KG1 (cell line): ENCODE measurements at regions not wholly inside any gene's neighbourhood (a gene's known extent, or its start where the extent isn't known, plus 50 kb on each side); places are given as distances from the start of the nearest gene placed in this dataset.

Source experiments
- DNase-seq: peaks from one replicate; lab custom pipeline; 2025; lab: John Stamatoyannopoulos, UW

GRCh38 chr10:128375171-128375570, 248.9 kb upstream of the MKI67 start:
- DNase-seq, result no peak

- no peak for DNase-seq
These were observed 251.3 kb upstream of the MKI67 start for GRCh38 chr10:128377364-128377987.

DNA sequence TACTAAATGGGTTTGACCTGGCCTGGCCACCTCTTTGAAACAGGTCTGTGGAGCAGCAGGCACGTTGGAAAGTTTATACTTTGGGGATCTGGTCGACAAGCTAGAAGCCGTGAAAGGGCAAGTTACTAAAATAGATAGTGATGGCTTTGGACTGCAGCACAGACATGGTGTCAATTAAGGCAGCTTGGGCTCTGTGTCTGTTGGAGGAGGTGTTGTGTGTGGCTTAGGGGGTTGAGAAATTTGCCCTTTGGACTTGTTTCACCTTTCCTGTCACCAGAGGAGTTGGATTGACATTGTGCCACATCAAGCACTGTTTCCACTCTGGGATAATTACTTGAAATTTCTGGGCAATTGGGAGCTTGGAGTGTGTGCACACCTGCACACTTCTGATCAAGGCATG, 251.8 kb upstream of the MKI67 start:
- no peak for DNase-seq

GRCh38 chr10:128380946-128381345, 254.7 kb upstream of the MKI67 start:
- no peak for DNase-seq

DNA sequence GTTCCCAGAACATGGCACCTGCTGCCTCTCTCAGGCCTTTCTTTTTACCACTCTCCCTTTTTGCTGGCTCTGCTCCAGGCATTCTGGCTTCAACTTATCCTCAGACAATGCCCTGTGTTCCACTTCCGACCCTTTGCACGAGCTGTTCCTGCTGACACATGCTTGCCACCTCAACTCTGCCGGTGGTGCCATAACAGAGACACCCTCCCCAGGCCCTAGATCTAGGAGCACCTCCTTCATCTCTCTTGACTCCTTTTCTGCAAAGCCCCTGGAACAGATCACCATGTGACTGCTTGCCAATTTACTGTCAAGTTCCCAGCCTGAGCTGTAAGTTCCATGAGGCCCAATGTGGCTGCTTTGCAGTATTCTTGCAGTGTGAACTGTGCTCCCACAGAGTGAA, 256.0 kb upstream of the MKI67 start:
- DNase-seq, result no peak

DNA sequence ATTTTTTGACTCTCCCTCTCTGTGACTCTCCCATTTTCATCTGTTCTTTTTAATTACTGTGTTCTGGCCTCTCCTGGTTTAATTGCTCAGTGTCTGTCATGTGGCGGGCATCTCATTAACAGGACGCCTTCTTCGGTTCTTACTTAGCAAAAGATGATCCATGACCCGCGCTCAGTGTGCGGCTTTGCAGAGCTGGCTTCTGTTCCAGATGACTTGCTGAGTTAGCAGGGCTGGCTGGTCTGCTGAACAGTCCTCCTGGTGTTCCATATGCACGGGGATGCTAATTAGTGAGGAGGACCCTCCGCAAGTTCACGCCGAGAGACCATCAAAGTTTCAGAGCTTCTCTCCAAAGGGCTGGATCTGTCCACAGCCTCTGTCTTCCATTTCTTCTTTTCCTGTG, 258.6 kb upstream of the MKI67 start:
- DNase-seq, result no peak

- DNase-seq, result no peak
These were observed 260.0 kb upstream of the MKI67 start for GRCh38 chr10:128386231-128386630.

GRCh38 chr10:128386816-128387604, 260.8 kb upstream of the MKI67 start:
- DNase-seq, result no peak

DNA sequence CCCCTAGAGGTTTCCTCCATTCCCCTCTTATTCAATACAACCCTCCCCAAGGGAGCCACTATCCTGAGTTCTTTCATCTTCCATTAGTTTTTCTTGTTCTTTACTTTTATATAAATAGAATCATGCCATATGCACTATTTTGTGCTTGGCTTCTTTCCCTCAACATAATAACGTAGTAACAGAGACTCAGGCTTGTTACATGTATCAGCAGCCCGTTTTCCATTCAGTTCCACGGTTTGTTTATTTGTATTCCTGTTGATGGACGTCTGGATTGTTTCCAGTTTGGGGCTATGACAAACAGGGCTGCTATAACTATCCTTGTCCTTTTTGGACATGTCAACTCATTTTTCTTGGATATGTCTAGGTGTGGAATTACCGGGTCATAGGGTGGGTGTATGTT, 264.4 kb upstream of the MKI67 start:
- no peak for DNase-seq

DNA sequence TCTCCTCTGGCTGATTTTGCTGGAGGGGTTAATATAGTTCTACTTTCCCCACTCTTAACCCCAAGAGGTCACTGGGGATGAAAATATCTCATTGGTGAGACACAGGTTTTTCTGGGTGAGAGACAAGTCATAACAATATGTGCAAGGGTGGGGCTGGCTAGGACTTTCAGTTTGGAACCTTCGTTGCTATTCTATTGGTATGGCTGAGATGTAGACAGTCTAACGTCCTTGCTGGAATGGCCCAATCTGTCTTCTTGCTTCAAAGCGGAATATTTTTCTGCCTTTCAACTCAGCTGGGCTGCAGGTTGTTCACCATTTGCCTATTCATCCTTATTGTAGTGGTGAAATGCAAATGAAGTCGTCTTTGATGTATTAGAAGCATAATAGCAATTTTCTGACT, 267.3 kb upstream of the MKI67 start:
- no peak for DNase-seq

DNA sequence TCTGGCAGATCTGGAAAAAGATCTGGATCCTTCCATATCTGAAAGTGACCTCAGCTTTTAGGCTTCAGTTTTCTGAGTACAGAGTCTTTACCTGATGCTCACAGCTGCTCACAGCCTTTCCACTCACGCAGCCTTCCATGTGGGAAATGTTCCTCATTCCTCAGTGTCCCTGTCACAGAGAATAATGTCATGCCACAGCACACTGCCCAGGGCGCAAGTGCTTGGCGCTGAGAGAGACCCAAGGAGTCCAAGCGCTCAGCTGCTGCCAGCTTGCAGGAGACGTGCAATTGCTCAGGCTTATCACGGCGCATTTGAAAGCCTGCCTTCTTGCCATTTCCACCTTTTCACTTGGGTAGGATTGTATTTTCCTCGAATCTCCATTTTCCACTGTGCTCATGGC, 271.9 kb upstream of the MKI67 start:
- DNase-seq, result no peak

DNA sequence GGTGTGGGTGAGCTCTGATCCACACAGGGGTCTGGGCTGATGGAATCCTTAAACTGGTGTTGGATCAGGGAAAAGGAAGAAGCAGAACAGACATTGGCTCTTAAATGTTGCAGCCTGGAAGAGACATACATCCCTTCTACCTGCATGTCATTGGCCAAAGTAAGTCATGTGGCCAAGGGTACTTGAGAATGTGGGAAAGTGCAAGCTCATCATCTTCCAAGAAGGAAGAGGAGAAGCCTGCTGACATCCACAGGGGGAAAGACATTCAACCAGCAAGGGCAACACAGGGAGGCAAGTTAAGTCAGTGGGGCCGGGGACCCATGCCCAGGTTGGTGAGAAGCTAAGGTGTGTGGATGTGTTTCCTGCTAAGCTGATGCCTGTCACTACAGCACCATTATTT, 272.8 kb upstream of the MKI67 start:
- no peak for DNase-seq

DNA sequence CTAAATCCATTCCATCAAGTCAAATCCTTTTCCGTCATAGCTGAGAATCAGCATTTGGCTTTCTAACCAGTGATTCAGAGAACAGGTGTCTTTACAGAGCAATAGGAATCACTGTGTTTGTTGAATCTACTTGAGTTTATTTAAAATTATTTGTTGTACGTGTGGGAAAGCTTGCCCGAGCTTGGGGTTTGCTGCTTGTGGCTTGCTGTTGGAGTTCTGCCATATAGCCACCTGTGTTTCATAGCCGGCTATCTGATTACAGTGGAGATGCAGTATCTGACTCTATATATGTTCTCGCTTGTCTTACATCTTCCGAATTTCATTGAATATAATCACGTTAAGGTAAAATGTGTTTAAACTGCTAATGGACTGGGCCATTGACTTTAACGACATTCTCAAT, 274.3 kb upstream of the MKI67 start:
- DNase-seq, result no peak

DNA sequence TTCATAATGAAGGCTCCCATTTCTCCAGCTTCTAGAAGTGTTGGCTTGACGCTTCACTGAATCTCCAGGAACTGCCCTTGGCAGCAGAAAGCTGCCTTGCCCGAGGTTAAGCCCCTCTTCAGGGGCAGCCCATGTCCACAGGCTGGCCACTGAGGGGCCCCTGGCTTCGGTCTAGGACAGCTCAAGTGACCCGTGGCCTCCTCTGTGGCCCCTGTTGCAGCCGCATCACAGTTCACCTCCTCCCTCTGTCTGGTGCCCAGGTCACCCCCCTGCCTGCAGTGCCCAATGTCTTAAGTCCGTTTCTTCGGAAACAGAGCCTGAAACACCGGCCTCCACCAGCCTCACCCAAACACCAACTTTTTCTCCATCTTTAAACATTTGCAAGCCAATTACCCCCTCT, 279.2 kb upstream of the MKI67 start:
- no peak for DNase-seq

DNA sequence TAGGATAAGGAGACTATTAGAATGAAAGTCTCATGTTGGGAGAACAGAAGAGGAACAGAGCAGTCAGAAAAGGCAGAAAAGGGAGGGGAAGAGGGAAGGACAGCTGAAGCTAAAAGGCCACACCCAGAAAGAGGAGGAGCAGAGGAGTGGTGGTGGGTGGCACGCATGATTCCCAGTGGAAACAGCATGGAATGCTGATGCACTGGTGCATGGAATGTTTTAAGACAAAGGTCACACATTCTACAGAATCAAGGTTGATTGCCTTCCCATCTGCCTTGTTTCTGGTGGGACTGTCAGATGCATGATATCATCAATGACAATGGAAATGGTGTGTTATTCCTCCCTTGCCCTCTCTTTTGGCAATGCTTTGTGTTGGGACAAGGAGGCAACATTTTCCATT, 285.4 kb upstream of the MKI67 start:
- no peak for DNase-seq

- DNase-seq, result no peak
These were observed 288.3 kb upstream of the MKI67 start for GRCh38 chr10:128414568-128414967.

GRCh38 chr10:128416231-128416630, 290.0 kb upstream of the MKI67 start:
- no peak for DNase-seq

GRCh38 chr10:128417826-128418225, 291.6 kb upstream of the MKI67 start:
- DNase-seq, result no peak

DNA sequence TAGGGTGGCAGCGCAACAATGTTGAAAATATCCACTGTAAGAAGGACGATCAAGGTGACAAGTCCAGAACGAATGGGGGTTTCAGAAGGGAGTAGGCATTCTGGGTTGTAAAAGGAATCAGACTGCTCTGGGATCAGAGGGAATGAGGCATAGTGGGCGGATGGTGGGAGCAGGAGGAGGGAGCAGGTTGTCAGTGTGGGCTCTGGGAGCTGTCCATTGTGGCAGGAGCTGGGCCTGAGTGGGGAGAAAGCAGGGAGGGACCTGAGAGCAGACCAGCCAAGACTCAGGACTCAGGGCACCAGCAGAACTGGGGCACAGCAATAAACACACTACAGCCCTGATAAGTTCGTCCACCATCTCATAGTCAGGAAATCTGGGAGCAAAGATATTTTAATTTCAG, 292.6 kb upstream of the MKI67 start:
- DNase-seq, result no peak

DNA sequence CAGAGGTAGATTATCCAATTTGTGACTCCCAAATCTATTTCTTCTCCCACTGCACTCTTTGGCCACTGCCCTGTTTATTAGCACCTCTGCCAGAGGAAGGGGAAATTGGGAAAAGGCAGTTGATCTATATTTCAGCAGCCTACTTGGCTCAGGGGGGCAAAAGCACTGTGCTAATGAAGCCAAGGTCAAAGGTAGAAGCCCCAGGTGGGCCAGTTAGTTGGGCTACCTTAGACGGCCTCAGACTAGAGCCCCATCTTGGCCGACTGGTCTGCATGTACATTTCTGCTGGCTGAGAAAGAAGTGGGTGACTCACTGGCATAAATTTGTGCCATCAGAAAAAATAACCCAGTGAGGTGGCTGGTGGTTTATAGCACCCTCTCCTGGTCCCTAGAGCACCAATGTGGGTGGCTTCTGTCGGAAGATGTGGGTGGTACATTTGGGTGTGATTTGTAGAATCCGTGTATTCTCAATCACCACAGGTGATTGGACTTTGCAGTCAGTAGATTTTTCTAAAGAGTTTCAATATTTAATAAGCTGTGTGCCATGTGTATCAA, 293.3 kb upstream of the MKI67 start:
- no peak for DNase-seq

DNA sequence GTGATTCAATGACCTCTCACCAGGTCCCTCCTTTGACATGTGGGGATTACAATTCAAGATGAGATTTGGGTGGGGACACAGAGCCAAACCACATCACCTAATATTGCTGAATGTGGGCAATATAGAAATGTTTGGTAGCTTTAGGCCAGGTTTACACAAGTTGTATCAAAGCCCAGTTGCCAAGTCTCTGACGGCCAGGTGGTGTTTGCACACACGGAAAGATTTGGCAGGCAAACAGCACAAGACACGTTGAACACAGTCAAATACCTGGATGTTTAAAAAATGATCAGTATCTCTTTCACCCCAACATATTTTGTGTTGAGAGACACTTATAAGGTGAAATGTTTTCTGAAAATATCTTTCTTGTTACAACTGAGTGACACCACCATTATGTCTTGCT, 294.4 kb upstream of the MKI67 start:
- DNase-seq, result no peak

- no peak for DNase-seq
These were observed 295.3 kb upstream of the MKI67 start for GRCh38 chr10:128421371-128422160.

- no peak for DNase-seq
These were observed 296.0 kb upstream of the MKI67 start for GRCh38 chr10:128422190-128422589.
